KMS-11 (cell line): ENCODE measurements at regions not wholly inside any gene's neighbourhood (a gene's known extent, or its start where the extent isn't known, plus 50 kb on each side); places are given as distances from the start of the nearest gene placed in this dataset.

ENCODE experiments used
- H2AFZ ChIP-seq: fragments of 200-600 bp; sonication (generic); 2 replicates; pipeline ENCODE4 v1.6.1; 2016; ENCODE audit warnings: antibody characterized with exemption, mixed run types, low read depth
- H3K27ac ChIP-seq: fragments of 200-600 bp; sonication (generic); 2 replicates; pipeline ENCODE4 v1.6.1; 2016; ENCODE audit warnings: mild to moderate bottlenecking, mixed run types
- H3K27me3 ChIP-seq: fragments of 200-600 bp; sonication (generic); 2 replicates; pipeline ENCODE4 v1.6.1; 2017; ENCODE audit warnings: mild to moderate bottlenecking, low read depth, mixed run types, moderate library complexity; ENCODE audit not compliant: insufficient read depth
- H3K36me3 ChIP-seq: fragments of 200-600 bp; sonication (generic); 2 replicates; pipeline ENCODE4 v1.6.1; 2017; ENCODE audit warnings: mild to moderate bottlenecking, mixed run types; ENCODE audit not compliant: insufficient read depth
- H3K4me1 ChIP-seq: fragments of 200-600 bp; sonication (generic); 2 replicates; pipeline ENCODE4 v1.6.1; 2016; ENCODE audit warnings: mild to moderate bottlenecking, low read depth, mixed run types; ENCODE audit not compliant: poor library complexity, severe bottlenecking
- H3K4me2 ChIP-seq: fragments of 200-600 bp; sonication (generic); 2 replicates; pipeline ENCODE4 v1.7.0; 2016; ENCODE audit warnings: mild to moderate bottlenecking, mixed run types
- H3K4me3 ChIP-seq: fragments of 200-600 bp; sonication (generic); IDR thresholded peaks from 2 replicates; pipeline ENCODE4 v1.6.1; 2017; ENCODE audit warnings: low read depth, low read length, mixed read lengths; ENCODE audit not compliant: insufficient read depth
- H3K79me2 ChIP-seq: fragments of 200-600 bp; sonication (generic); 2 replicates; pipeline ENCODE4 v1.6.1; 2016; ENCODE audit warnings: low read depth, mixed run types; ENCODE audit not compliant: insufficient read depth
- H3K9ac ChIP-seq: fragments of 200-600 bp; sonication (generic); 2 replicates; pipeline ENCODE4 v1.6.1; 2016; ENCODE audit warnings: mild to moderate bottlenecking, mixed run types
- H4K20me1 ChIP-seq: fragments of 200-600 bp; sonication (generic); 2 replicates; pipeline ENCODE4 v1.6.1; 2016; ENCODE audit warnings: mild to moderate bottlenecking, mixed run types; ENCODE audit not compliant: insufficient read depth
- TF ChIP-seq, protein P1 (sequence below): fragments of 200-600 bp; sonication (generic); conservative IDR thresholded peaks from 2 replicates; pipeline ENCODE4 v1.6.1; 2017; ENCODE audit warnings: low read depth, mild to moderate bottlenecking, antibody characterized with exemption, low read length, moderate library complexity, mixed read lengths

DNA sequence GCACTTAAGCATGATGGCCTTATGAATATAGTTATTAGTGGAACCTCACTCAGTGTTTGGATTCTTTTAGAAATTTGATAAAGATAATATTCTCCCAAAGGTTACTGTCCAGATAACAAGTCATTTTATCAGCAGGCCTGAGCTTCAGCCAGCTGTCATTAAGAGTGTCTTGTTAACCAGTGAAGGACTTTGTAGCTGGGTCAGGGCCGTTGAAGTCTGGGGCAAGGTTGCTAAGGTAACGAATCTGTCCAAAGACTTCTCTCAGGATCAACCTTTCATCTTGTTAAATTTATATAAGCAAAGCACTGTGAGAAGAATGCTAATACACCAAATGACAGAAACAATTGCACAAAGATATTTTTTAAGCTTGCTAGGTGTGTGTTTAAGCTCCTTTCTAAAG, 271.3 kb upstream of the TMPO start:
- H4K20me1 ChIP-seq: no peaks in the 10 kb centered on the region
- no peak overlapping the region for H3K4me3 ChIP-seq
- H3K4me2 ChIP-seq: no peak overlapping the region
- no peak overlapping the region for H2AFZ ChIP-seq
- no peak overlapping the region for H3K27ac ChIP-seq
- H3K27me3 ChIP-seq: no peaks in the 10 kb centered on the region
- no peaks in the 10 kb centered on the region for H3K4me1 ChIP-seq
- no peak overlapping the region for H3K9ac ChIP-seq
- H3K79me2 ChIP-seq: no peaks in the 10 kb centered on the region
- H3K36me3 ChIP-seq: no peaks in the 10 kb centered on the region
- TF ChIP-seq, protein P1, sequence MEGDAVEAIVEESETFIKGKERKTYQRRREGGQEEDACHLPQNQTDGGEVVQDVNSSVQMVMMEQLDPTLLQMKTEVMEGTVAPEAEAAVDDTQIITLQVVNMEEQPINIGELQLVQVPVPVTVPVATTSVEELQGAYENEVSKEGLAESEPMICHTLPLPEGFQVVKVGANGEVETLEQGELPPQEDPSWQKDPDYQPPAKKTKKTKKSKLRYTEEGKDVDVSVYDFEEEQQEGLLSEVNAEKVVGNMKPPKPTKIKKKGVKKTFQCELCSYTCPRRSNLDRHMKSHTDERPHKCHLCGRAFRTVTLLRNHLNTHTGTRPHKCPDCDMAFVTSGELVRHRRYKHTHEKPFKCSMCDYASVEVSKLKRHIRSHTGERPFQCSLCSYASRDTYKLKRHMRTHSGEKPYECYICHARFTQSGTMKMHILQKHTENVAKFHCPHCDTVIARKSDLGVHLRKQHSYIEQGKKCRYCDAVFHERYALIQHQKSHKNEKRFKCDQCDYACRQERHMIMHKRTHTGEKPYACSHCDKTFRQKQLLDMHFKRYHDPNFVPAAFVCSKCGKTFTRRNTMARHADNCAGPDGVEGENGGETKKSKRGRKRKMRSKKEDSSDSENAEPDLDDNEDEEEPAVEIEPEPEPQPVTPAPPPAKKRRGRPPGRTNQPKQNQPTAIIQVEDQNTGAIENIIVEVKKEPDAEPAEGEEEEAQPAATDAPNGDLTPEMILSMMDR: no peak

DNA sequence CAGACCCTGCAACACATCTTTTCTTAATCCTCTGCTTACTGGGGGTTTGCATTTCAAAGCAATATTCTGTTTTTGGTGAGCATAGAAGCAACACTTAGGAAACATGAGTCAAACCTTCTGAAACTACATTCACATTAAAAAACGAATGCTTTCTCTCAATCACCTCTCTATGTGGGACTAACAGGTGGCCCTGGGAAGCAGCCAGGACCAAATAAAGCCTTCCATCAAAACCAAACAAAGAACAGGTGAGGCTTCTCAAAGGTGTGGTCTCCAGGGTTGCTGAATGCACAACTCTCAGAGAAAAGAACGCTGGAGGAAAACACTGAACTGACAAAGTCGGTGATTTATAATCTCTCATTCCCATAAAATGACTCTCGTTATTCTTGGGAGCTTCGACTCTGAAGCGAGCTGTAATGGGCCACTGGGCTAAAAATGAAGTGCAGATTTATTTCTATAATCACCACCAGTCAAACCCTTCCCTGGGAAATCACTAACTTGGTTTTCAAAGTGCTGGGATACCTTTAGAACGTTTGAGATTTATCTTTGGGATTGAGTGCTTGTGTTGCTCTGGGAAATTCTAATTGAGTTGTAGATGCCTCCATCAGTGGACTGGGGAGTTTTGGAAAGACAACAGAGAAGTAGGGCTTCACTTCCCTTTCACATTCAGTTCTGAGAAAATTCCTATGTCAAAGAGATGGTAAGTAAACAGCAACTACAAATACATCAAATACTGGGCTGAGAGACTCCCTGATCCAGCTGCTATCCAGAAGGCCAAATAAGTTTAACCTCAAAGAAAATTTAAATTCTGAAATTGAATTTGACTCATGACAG, 262.0 kb upstream of the TMPO start:
- Histone ChIP-seq H4K20me1 (no peaks in the 10 kb centered on the region), H3K4me3 (no peak overlapping the region), H3K79me2 (no peaks in the 10 kb centered on the region), H3K36me3 (no peaks in the 10 kb centered on the region), H3K4me1 (no peaks in the 10 kb centered on the region), H3K4me2 (no peak overlapping the region), H3K27ac (no peak overlapping the region), H3K27me3 (no peaks in the 10 kb centered on the region), H2AFZ (no peak overlapping the region), H3K9ac (no peak overlapping the region)
- TF ChIP-seq, protein P1: no peak

GRCh38 chr12:98256830-98257229, 258.6 kb upstream of the TMPO start:
- no peak overlapping the region for H3K4me2 ChIP-seq
- no peak overlapping the region for H2AFZ ChIP-seq
- H3K4me1 ChIP-seq: no peaks in the 10 kb centered on the region

GRCh38 chr12:98259693-98260092, 255.7 kb upstream of the TMPO start:
- Histone ChIP-seq H3K27ac (no peak overlapping the region), H3K4me3 (no peak overlapping the region), H3K4me1 (no peaks in the 10 kb centered on the region), H2AFZ (no peak overlapping the region), H3K79me2 (no peaks in the 10 kb centered on the region), H4K20me1 (no peaks in the 10 kb centered on the region), H3K36me3 (no peaks in the 10 kb centered on the region), H3K4me2 (no peak overlapping the region), H3K9ac (no peak overlapping the region), H3K27me3 (no peaks in the 10 kb centered on the region)
- TF ChIP-seq, protein P1: no peak

More at GRCh38 chr12:98256830-98257229, 258.6 kb upstream of the TMPO start:
- TF ChIP-seq, protein P1: no peak
- H3K4me3 ChIP-seq: no peak overlapping the region
- no peaks in the 10 kb centered on the region for H3K27me3 ChIP-seq
- no peaks in the 10 kb centered on the region for H3K79me2 ChIP-seq
- H3K27ac ChIP-seq: no peak overlapping the region
- no peak overlapping the region for H3K9ac ChIP-seq
- H3K36me3 ChIP-seq: no peaks in the 10 kb centered on the region
- no peaks in the 10 kb centered on the region for H4K20me1 ChIP-seq
